Vagina (tissue), 2 donors: ENCODE measurements at regions not wholly inside any gene's neighbourhood (a gene's known extent, or its start where the extent isn't known, plus 50 kb on each side); places are given as distances from the start of the nearest gene placed in this dataset.

Experiments used
- CTCF ChIP-seq, 3 experiments: fragments of 450-650 bp in 2 of 3; fragments of 200-600 bp in 1 of 3; sonication (generic) in 1 of 3; IDR thresholded peaks; one replicate each; pipeline ENCODE4 v1.5.1; 2017 to 2019; ENCODE audit warnings: antibody characterized with exemption in 3 of 3, mild to moderate bottlenecking in 2 of 3, moderate library complexity in 2 of 3
- POLR2A ChIP-seq, 2 donors: fragments of 450-650 bp; IDR thresholded peaks; one replicate each; pipeline ENCODE4 v1.6.1; 2017; ENCODE audit warnings: antibody characterized with exemption in 2 of 2, mild to moderate bottlenecking in 2 of 2, moderate library complexity in 2 of 2
- POLR2AphosphoS5 ChIP-seq, 2 donors: sonication (generic); formaldehyde crosslinking; IDR thresholded peaks; one replicate each; pipeline ENCODE4 v1.9.0; 2017; ENCODE audit warnings: antibody characterized with exemption in 2 of 2, mild to moderate bottlenecking in 2 of 2, low read depth in 1 of 2; ENCODE audit not compliant: insufficient read depth in 1 of 2

- no peak for TF ChIP-seq POLR2A (IDR thresholded peaks at IDR 0.05)
- no peak for TF ChIP-seq CTCF (IDR thresholded peaks at IDR 0.05)
- no peak for TF ChIP-seq POLR2AphosphoS5 (IDR thresholded peaks at IDR 0.05; ENCODE audit: insufficient read depth in 1 of 2, low read depth in 1 of 2)
Observed at GRCh38 chr13:78376033-78376432, 227.3 kb downstream of the POU4F1 start.
